H1 (cell line): ENCODE measurements at regions not wholly inside any gene's neighbourhood (a gene's known extent, or its start where the extent isn't known, plus 50 kb on each side); places are given as distances from the start of the nearest gene placed in this dataset.

Experiments
- CTCF ChIA-PET: fragments of 300-600 bp; sonication (Branson Sonifier 250); formaldehyde crosslinking; loops from one replicate; lab custom pipeline; 2021; ENCODE audit not compliant: partially characterized antibody; lab: Charles Lee
- POLR2A ChIA-PET: fragments of 300-600 bp; sonication (Branson Sonifier 250); formaldehyde crosslinking; loops from one replicate; lab custom pipeline; 2021; ENCODE audit warnings: inconsistent platforms; ENCODE audit not compliant: partially characterized antibody; lab: Charles Lee
- DNase-seq, 2 experiments: peaks; one replicate each; pipeline versions ENCODE4 v3.0.0 to v3.0.0-alpha.2; 2010 to 2022; ENCODE audit warnings: low spot score in 2 of 2, low read depth in 1 of 2, mixed read lengths in 1 of 2
- FAIRE-seq: peaks from 2 replicates; lab custom pipeline; 2011; peaks lifted over from hg19 to GRCh38; lab: Jason Lieb, UNC
- H2AFZ ChIP-seq: 2 replicates; pipeline ENCODE4 v1.8.1; 2012; ENCODE audit warnings: low read length, inconsistent platforms
- H2AK5ac ChIP-seq: 2 replicates; pipeline ENCODE4 v1.6.1; 2013; ENCODE audit warnings: low read depth, low read length
- H2BK120ac ChIP-seq: replicated peaks from 2 replicates; pipeline ENCODE3; 2013; ENCODE audit warnings: low read depth, low read length, inconsistent platforms
- H2BK12ac ChIP-seq: 2 replicates; pipeline ENCODE4 v1.6.1; 2013; ENCODE audit warnings: low read depth, low read length
- H2BK15ac ChIP-seq: 2 replicates; pipeline ENCODE4 v1.6.1; 2013; ENCODE audit warnings: low read length
- H2BK20ac ChIP-seq: 2 replicates; pipeline ENCODE4 v1.6.1; 2013; ENCODE audit warnings: low read length
- H2BK5ac ChIP-seq: 2 replicates; pipeline ENCODE4 v1.6.1; 2013; ENCODE audit warnings: low read depth, low read length
- H3K14ac ChIP-seq: 2 replicates; pipeline ENCODE4 v1.6.1; 2013; ENCODE audit warnings: inconsistent platforms; ENCODE audit not compliant: insufficient read length
- H3K18ac ChIP-seq: 2 replicates; pipeline ENCODE4 v1.6.1; 2013; ENCODE audit warnings: low read length; ENCODE audit errors: extremely low read depth
- H3K23ac ChIP-seq: 2 replicates; pipeline ENCODE4 v1.6.1; 2013; ENCODE audit warnings: inconsistent platforms; ENCODE audit not compliant: insufficient read length
- H3K23me2 ChIP-seq: 2 replicates; pipeline ENCODE4 v1.6.1; 2013; ENCODE audit warnings: low read depth, low read length
- H3K27ac ChIP-seq: 2 replicates; pipeline ENCODE4 v1.6.1; 2011; ENCODE audit warnings: low read depth, low read length, inconsistent platforms
- H3K27me3 ChIP-seq, 4 experiments: replicated peaks in 1 of 4; 1 replicate in 1 of 4; 2 replicates in 3 of 4; pipeline versions ENCODE4 v1.6.1 to v1.8.1; 2011 to 2013; ENCODE audit warnings: low read length in 3 of 4, mild to moderate bottlenecking in 3 of 4, inconsistent platforms in 2 of 4, mixed read lengths in 2 of 4, moderate library complexity in 1 of 4; ENCODE audit not compliant: control insufficient read depth in 3 of 4, insufficient read depth in 3 of 4; ENCODE audit errors: extremely low read depth in 1 of 4
- H3K36me3 ChIP-seq, 4 experiments: 2 replicates each; pipeline versions ENCODE4 v1.6.1 to v1.8.1; 2011 to 2013; ENCODE audit warnings: mild to moderate bottlenecking in 4 of 4, low read length in 3 of 4, moderate library complexity in 2 of 4, control low read depth in 1 of 4, inconsistent platforms in 1 of 4; ENCODE audit not compliant: insufficient read depth in 4 of 4, control insufficient read depth in 2 of 4
- H3K4ac ChIP-seq: replicated peaks from 2 replicates; pipeline ENCODE3; 2013; ENCODE audit warnings: low read length, low read depth, mixed read lengths, inconsistent platforms; ENCODE audit not compliant: insufficient read length
- H3K4me1 ChIP-seq, 4 experiments: replicated peaks in 1 of 4; 1 replicate in 1 of 4; 2 replicates in 3 of 4; pipeline versions ENCODE4 v1.6.1 to v1.8.1; 2011 to 2013; ENCODE audit warnings: low read length in 3 of 4, inconsistent platforms in 2 of 4, mixed read lengths in 1 of 4; ENCODE audit not compliant: insufficient read depth in 4 of 4, control insufficient read depth in 3 of 4
- H3K4me2 ChIP-seq, 2 experiments: 2 replicates each; pipeline versions ENCODE4 v1.6.1 to v1.8.1; 2011 to 2013; ENCODE audit warnings: low read depth in 2 of 2, low read length in 2 of 2, control low read depth in 1 of 2, inconsistent platforms in 1 of 2, mild to moderate bottlenecking in 1 of 2; ENCODE audit not compliant: insufficient read depth in 1 of 2
- H3K4me3 ChIP-seq, 4 experiments: fragments of 200-600, 300-600 bp in 1 of 4; sonication (generic), shearing (Covaris generic), sonication (Bioruptor Twin) in 1 of 4; 2 replicates each; pipeline versions ENCODE4 v1.5.1 to v1.8.1; 2011 to 2016; ENCODE audit warnings: low read length in 4 of 4, low read depth in 3 of 4, control low read depth in 2 of 4, inconsistent platforms in 2 of 4, mild to moderate bottlenecking in 2 of 4, mixed read lengths in 1 of 4, moderate library complexity in 1 of 4; ENCODE audit not compliant: insufficient read depth in 2 of 4; ENCODE audit errors: extremely low read depth in 1 of 4
- H3K56ac ChIP-seq: replicated peaks from 2 replicates; pipeline ENCODE3; 2013; ENCODE audit warnings: low read depth, mild to moderate bottlenecking, mixed read lengths, low read length, inconsistent platforms; ENCODE audit not compliant: insufficient read length
- H3K79me1 ChIP-seq: 2 replicates; pipeline ENCODE4 v1.6.1; 2013; ENCODE audit warnings: low read depth, low read length, control low read depth
- H3K79me2 ChIP-seq, 2 experiments: 2 replicates each; pipeline versions ENCODE4 v1.6.1 to v1.8.1; 2012 to 2013; ENCODE audit warnings: low read length in 2 of 2, mild to moderate bottlenecking in 2 of 2, inconsistent platforms in 1 of 2; ENCODE audit not compliant: insufficient read depth in 2 of 2, control insufficient read depth in 1 of 2
- H3K9ac ChIP-seq, 4 experiments: replicated peaks in 1 of 4; 1 replicate in 1 of 4; 2 replicates in 3 of 4; pipeline versions ENCODE4 v1.6.1 to v1.8.1; 2011 to 2013; ENCODE audit warnings: low read depth in 3 of 4, low read length in 3 of 4, control low read depth in 2 of 4, mild to moderate bottlenecking in 2 of 4, moderate library complexity in 2 of 4, inconsistent platforms in 1 of 4; ENCODE audit errors: extremely low read depth in 1 of 4
- H3K9me3 ChIP-seq, 2 experiments: 2 replicates each; pipeline versions ENCODE4 v1.6.1 to v1.8.1; 2012 to 2013; ENCODE audit warnings: mild to moderate bottlenecking in 2 of 2, moderate library complexity in 2 of 2, control low read depth in 1 of 2, inconsistent platforms in 1 of 2, low read depth in 1 of 2, low read length in 1 of 2, mixed read lengths in 1 of 2; ENCODE audit not compliant: insufficient read depth in 2 of 2
- H4K20me1 ChIP-seq, 2 experiments: replicated peaks in 1 of 2; 2 replicates each; pipeline versions ENCODE3 to v1.8.1; 2011 to 2013; ENCODE audit warnings: inconsistent platforms in 2 of 2, low read length in 2 of 2, mild to moderate bottlenecking in 1 of 2; ENCODE audit not compliant: insufficient read depth in 2 of 2, control insufficient read depth in 1 of 2
- H4K5ac ChIP-seq: 2 replicates; pipeline ENCODE4 v1.6.1; 2013; ENCODE audit warnings: low read length, low read depth, mixed read lengths, inconsistent platforms; ENCODE audit not compliant: insufficient read length
- H4K8ac ChIP-seq: 2 replicates; pipeline ENCODE4 v1.8.0; 2013; ENCODE audit warnings: mild to moderate bottlenecking, moderate library complexity, low read length, inconsistent platforms; ENCODE audit not compliant: insufficient read depth; ENCODE audit errors: extremely low read depth
- H4K91ac ChIP-seq: replicated peaks from 2 replicates; pipeline ENCODE3; 2013; ENCODE audit warnings: low read length, mixed read lengths, inconsistent platforms; ENCODE audit not compliant: insufficient read length
- BRCA1 ChIP-seq: IDR thresholded peaks from 2 replicates; pipeline ENCODE4 v1.6.1; 2012; ENCODE audit warnings: low read depth, low read length, improper control_type of control experiment
- CHD2 ChIP-seq: IDR thresholded peaks from 2 replicates; pipeline ENCODE4 v1.6.1; 2012; ENCODE audit warnings: low read length, improper control_type of control experiment
- CREB1 ChIP-seq: IDR thresholded peaks from 2 replicates; pipeline ENCODE4 v1.6.1; 2012; ENCODE audit warnings: inconsistent platforms
- EP300 ChIP-seq, 2 experiments: IDR thresholded peaks; 1 replicate in 1 of 2; 2 replicates in 1 of 2; pipeline ENCODE4 v1.6.1; 2011 to 2012; ENCODE audit warnings: low read depth in 2 of 2, low read length in 2 of 2, mild to moderate bottlenecking in 2 of 2, borderline replicate concordance in 1 of 2, inconsistent platforms in 1 of 2, moderate library complexity in 1 of 2
- FOSL1 ChIP-seq: IDR thresholded peaks from 2 replicates; pipeline ENCODE4 v1.6.1; 2011; ENCODE audit warnings: mild to moderate bottlenecking, low read depth, low read length, moderate library complexity; ENCODE audit not compliant: insufficient read depth
- GTF2F1 ChIP-seq: IDR thresholded peaks from 2 replicates; pipeline ENCODE4 v1.6.1; 2012; ENCODE audit warnings: low read depth, low read length, improper control_type of control experiment, borderline replicate concordance
- SIN3A ChIP-seq, 2 experiments: IDR thresholded peaks in 1 of 2; conservative IDR thresholded peaks in 1 of 2; 2 replicates each; pipeline ENCODE4 v1.6.1; 2011 to 2012; ENCODE audit warnings: low read length in 2 of 2, improper control_type of control experiment in 1 of 2, low read depth in 1 of 2, mild to moderate bottlenecking in 1 of 2
- SP2 ChIP-seq: IDR thresholded peaks from 2 replicates; pipeline ENCODE4 v1.6.1; 2012; ENCODE audit warnings: mild to moderate bottlenecking, low read length, inconsistent platforms
- WGBS, 2 experiments: shearing (Covaris generic) in 1 of 2; methylation state at CpG; one replicate each; pipeline versions ENCODE4 v1.1.6 to v1.1.7; 2013 to 2015; ENCODE audit warnings: low lambda C conversion rate in 2 of 2, mixed read lengths in 2 of 2, inconsistent platforms in 1 of 2, low coverage in 1 of 2, missing lambda C conversion rate in 1 of 2; ENCODE audit not compliant: insufficient replicate concordance in 2 of 2, insufficient coverage in 1 of 2, insufficient read length in 1 of 2; ENCODE audit errors: extremely low coverage in 1 of 2, missing lambda C conversion rate in 1 of 2; 5-methylcytosine and 5-hydroxymethylcytosine counted together
- TF ChIP-seq, protein P1 (sequence below), 3 experiments: IDR thresholded peaks; 1 replicate in 2 of 3; 2 replicates in 1 of 3; pipeline versions ENCODE4 v1.5.1 to v1.6.1; 2011; ENCODE audit warnings: low read length in 3 of 3, mild to moderate bottlenecking in 3 of 3, inconsistent platforms in 2 of 3, low read depth in 1 of 3, moderate library complexity in 1 of 3; ENCODE audit not compliant: insufficient read depth in 1 of 3; ENCODE audit errors: control extremely low read depth in 1 of 3

DNA sequence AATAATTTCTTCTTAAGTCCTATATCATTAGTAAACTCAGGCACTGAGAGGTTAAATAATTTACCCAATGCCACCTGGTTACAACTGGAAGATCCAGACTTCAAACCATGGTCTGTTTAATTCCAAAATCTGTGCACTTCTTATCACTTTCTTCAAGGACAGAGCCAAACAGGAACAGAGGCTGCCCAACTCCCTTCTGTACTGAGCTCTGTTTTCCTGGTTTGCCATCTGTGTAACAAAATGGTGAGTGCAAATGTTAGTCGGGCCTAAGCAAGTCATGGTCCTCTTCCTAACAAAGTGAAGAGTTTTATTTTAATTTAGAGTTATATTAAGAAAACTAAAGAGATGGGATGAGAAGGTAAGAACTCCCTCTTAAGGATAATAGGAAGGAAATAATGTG, 80.6 kb upstream of the CCL2 start:
- H3K56ac ChIP-seq = no peak overlapping the region
- H3K79me1 ChIP-seq = no peaks in the 10 kb centered on the region
- H4K20me1 ChIP-seq = no peaks in the 10 kb centered on the region
- no peak overlapping the region for H3K27ac ChIP-seq
- H2BK20ac ChIP-seq = no peak overlapping the region
- no peak overlapping the region for H3K4me3 ChIP-seq
- no peak overlapping the region for H2BK15ac ChIP-seq
- 100% methylated on average over 1 of the region's 1 CpG; no CpG with 5 or more reads in 1 of the 2 experiments for WGBS, 2 experiments
- H4K91ac ChIP-seq = no peak overlapping the region
- no peak overlapping the region for H2AK5ac ChIP-seq
- H3K36me3 ChIP-seq = no peaks in the 10 kb centered on the region
- H3K23me2 ChIP-seq = no peaks in the 10 kb centered on the region
- no peak overlapping the region for H3K18ac ChIP-seq
- H4K8ac ChIP-seq = no peak overlapping the region
- no peak overlapping the region for H2BK120ac ChIP-seq
- no peak for FAIRE-seq
- H3K27me3 ChIP-seq = no peaks in the 10 kb centered on the region
- DNase-seq = no peak
- no peak overlapping the region for H3K4ac ChIP-seq
- ChIA-PET CTCF (interaction anchor here (1.2 to 6.6 kb wide), 3 partner anchors 9 to 187 kb away, joined by 5 to 45 read pairs (median 33); partner anchors contain the start of gene CCL1), POLR2A (interaction anchor here (0.6 kb wide), 1 partner anchor 1637 kb away, joined by 3 read pairs; no protein-coding TSS in a partner anchor)
- peaks cover 0 to 13% (median 6%) of the 10 kb centered on the region in 4 experiments; a peak in 4 of 7 replicates for H3K4me1 ChIP-seq
- no peak overlapping the region for H3K23ac ChIP-seq
- H2BK5ac ChIP-seq = no peak overlapping the region
- no peak overlapping the region for H3K14ac ChIP-seq
- no peak overlapping the region for H3K4me2 ChIP-seq
- H3K9ac ChIP-seq = no peak overlapping the region
- H4K5ac ChIP-seq = no peak overlapping the region
- TF ChIP-seq CREB1 (no peak), CHD2 (no peak), GTF2F1 (no peak), BRCA1 (no peak), SP2 (no peak), EP300 (IDR thresholded peaks at IDR 0.05; ENCODE audit: borderline replicate concordance in 1 of 2, low read depth in 2 of 2, low read length in 2 of 2) (no peak), SIN3A (conservative IDR thresholded peaks at IDR 0.05 in 1 of 2, IDR thresholded peaks at IDR 0.05 in 1 of 2; ENCODE audit: low read depth in 1 of 2, low read length in 2 of 2) (no peak), FOSL1 (no peak)
- TF ChIP-seq, protein P1, sequence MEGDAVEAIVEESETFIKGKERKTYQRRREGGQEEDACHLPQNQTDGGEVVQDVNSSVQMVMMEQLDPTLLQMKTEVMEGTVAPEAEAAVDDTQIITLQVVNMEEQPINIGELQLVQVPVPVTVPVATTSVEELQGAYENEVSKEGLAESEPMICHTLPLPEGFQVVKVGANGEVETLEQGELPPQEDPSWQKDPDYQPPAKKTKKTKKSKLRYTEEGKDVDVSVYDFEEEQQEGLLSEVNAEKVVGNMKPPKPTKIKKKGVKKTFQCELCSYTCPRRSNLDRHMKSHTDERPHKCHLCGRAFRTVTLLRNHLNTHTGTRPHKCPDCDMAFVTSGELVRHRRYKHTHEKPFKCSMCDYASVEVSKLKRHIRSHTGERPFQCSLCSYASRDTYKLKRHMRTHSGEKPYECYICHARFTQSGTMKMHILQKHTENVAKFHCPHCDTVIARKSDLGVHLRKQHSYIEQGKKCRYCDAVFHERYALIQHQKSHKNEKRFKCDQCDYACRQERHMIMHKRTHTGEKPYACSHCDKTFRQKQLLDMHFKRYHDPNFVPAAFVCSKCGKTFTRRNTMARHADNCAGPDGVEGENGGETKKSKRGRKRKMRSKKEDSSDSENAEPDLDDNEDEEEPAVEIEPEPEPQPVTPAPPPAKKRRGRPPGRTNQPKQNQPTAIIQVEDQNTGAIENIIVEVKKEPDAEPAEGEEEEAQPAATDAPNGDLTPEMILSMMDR (IDR thresholded peaks at IDR 0.05; ENCODE audit: control extremely low read depth in 1 of 3, insufficient read depth in 1 of 3, low read depth in 1 of 3, low read length in 3 of 3) = no peak
- H2AFZ ChIP-seq = no peak overlapping the region
- H3K79me2 ChIP-seq = no peaks in the 10 kb centered on the region
- H2BK12ac ChIP-seq = no peak overlapping the region
- H3K9me3 ChIP-seq = peaks cover 5 to 9% of the 10 kb centered on the region in 2 experiments; a peak in 2 of 4 replicates
